Left lung (tissue), 4 donors: ENCODE measurements at regions not wholly inside any gene's neighbourhood (a gene's known extent, or its start where the extent isn't known, plus 50 kb on each side); places are given as distances from the start of the nearest gene placed in this dataset.
"Not testable (repeated sequence)": the region's sequence is repeated elsewhere in the genome, so short reads cannot be mapped to it uniquely, and the experiment has no call there.

Experiments
- ATAC-seq: fragments of 200-7000 bp; cut with Tn5 transposase; one replicate; pipeline ENCODE4 v1.9.1; 2020; ENCODE audit warnings: moderate library complexity
- DNase-seq, 4 donors: peaks; one replicate each; pipeline ENCODE4 v3.0.0-alpha.2; 2013 to 2020
- H3K27ac ChIP-seq, 2 donors: fragments of 200-600 bp; sonication (generic) in 1 of 2; one replicate each; pipeline versions ENCODE4 v1.5.0 to v1.8.0; 2020 to 2021
- H3K27me3 ChIP-seq, 2 donors: fragments of 200-600 bp; sonication (generic) in 1 of 2; one replicate each; pipeline versions ENCODE4 v1.5.0 to v1.8.0; 2020 to 2021
- H3K36me3 ChIP-seq, 2 donors: fragments of 200-600 bp; sonication (generic) in 1 of 2; one replicate each; pipeline versions ENCODE4 v1.5.0 to v1.8.0; 2020 to 2021
- H3K4me1 ChIP-seq, 2 donors: fragments of 200-600 bp; one replicate each; pipeline ENCODE4 v1.8.0; 2021
- H3K4me3 ChIP-seq, 2 donors: fragments of 200-600 bp; sonication (generic) in 1 of 2; one replicate each; pipeline versions ENCODE4 v1.5.0 to v1.8.0; 2020 to 2021; ENCODE audit warnings: mild to moderate bottlenecking in 1 of 2
- H3K9me3 ChIP-seq, 2 donors: fragments of 200-600 bp; sonication (generic) in 1 of 2; one replicate each; pipeline versions ENCODE4 v1.5.0 to v1.8.0; 2020 to 2021
- CTCF ChIP-seq, 2 donors: fragments of 200-600 bp; sonication (generic) in 1 of 2; IDR thresholded peaks; one replicate each; pipeline versions ENCODE4 v1.5.0 to v1.8.0; 2021; ENCODE audit warnings: antibody characterized with exemption in 2 of 2
- intact Hi-C, 2 donors: fragments of 100-400 bp; cut with DNase I; formaldehyde crosslinking; loops; one replicate each; pipeline versions ENCODE4 v1.11.2 to v1.14.2; 2022
- donor health status: DM: no; HTN: yes; CAD: no.
- donor health status: DM: no; HTN: no; CAD: no.

- Histone ChIP-seq H3K9me3 (no peaks in the 10 kb centered on the region), H3K27ac (no peak overlapping the region), H3K4me3 (no peak overlapping the region), H3K27me3 (no peaks in the 10 kb centered on the region), H3K36me3 (no peaks in the 10 kb centered on the region), H3K4me1 (no peaks in the 10 kb centered on the region)
- no peak for TF ChIP-seq CTCF (IDR thresholded peaks at IDR 0.05)
- intact Hi-C loops, result no loop called here
- DNase-seq (no peak), ATAC-seq (no peak)
These were observed 256.0 kb downstream of the GRXCR1 start for GRCh38 chr4:43148481-43148880.

- intact Hi-C loops, result no loop called here
- Histone ChIP-seq H3K27me3 (no peaks in the 10 kb centered on the region), H3K27ac (no peak overlapping the region), H3K36me3 (no peaks in the 10 kb centered on the region), H3K9me3 (peaks cover 0 to 3% of the 10 kb centered on the region in 2 donors), H3K4me3 (no peak overlapping the region), H3K4me1 (no peaks in the 10 kb centered on the region)
- no peak for DNase-seq
- no peak for ATAC-seq
- no peak for TF ChIP-seq CTCF (IDR thresholded peaks at IDR 0.05)
These were observed 270.7 kb downstream of the GRXCR1 start for GRCh38 chr4:43163101-43163792.

GRCh38 chr4:43189741-43190140 lies 297.2 kb downstream of the GRXCR1 start:
- H3K27me3 ChIP-seq, result no peaks in the 10 kb centered on the region
- intact Hi-C loops, result no loop called here
- DNase-seq (no peak), ATAC-seq (no peak)
- no peaks in the 10 kb centered on the region for H3K4me1 ChIP-seq
- H3K36me3 ChIP-seq, result no peaks in the 10 kb centered on the region
- no peak overlapping the region for H3K27ac ChIP-seq
- H3K4me3 ChIP-seq, result no peak overlapping the region
- TF ChIP-seq CTCF (IDR thresholded peaks at IDR 0.05), result no peak
- H3K9me3 ChIP-seq, result no peaks in the 10 kb centered on the region

- intact Hi-C loops, H3K36me3 ChIP-seq: not testable (repeated sequence)
These were observed 320.1 kb downstream of the GRXCR1 start for GRCh38 chr4:43212576-43212975.

GRCh38 chr4:43223820-43224219 lies 331.3 kb downstream of the GRXCR1 start:
- no peak for ATAC-seq
- Histone ChIP-seq H3K4me3 (no peak overlapping the region), H3K27me3 (no peaks in the 10 kb centered on the region), H3K9me3 (no peaks in the 10 kb centered on the region), H3K27ac (no peak overlapping the region), H3K4me1 (no peaks in the 10 kb centered on the region), H3K36me3 (no peaks in the 10 kb centered on the region)
- intact Hi-C loops, result no loop called here
- no peak for DNase-seq
- TF ChIP-seq CTCF (IDR thresholded peaks at IDR 0.05), result no peak

More at GRCh38 chr4:43212576-43212975, 320.1 kb downstream of the GRXCR1 start:
- H3K27ac ChIP-seq, ATAC-seq, H3K27me3 ChIP-seq, H3K4me3 ChIP-seq, H3K4me1 ChIP-seq, DNase-seq, H3K9me3 ChIP-seq: not testable (repeated sequence)

- Histone ChIP-seq H3K27me3 (no peaks in the 10 kb centered on the region), H3K4me3 (no peak overlapping the region), H3K9me3 (no peaks in the 10 kb centered on the region), H3K36me3 (no peaks in the 10 kb centered on the region), H3K27ac (no peak overlapping the region), H3K4me1 (no peaks in the 10 kb centered on the region)
- peak in 2 of 4 donors; percentile 9 to 36 for DNase-seq
- no peak for TF ChIP-seq CTCF (IDR thresholded peaks at IDR 0.05)
- ATAC-seq, result no peak
- intact Hi-C loops, result no loop called here
These were observed 332.0 kb downstream of the GRXCR1 start for GRCh38 chr4:43224559-43224958.
